Astrocyte (in vitro differentiated cells and primary cell): ENCODE measurements at regions not wholly inside any gene's neighbourhood (a gene's known extent, or its start where the extent isn't known, plus 50 kb on each side); places are given as distances from the start of the nearest gene placed in this dataset.

Source experiments
- EZH2 ChIP-seq: IDR thresholded peaks from 2 replicates; pipeline ENCODE4 v1.6.1; 2012; ENCODE audit warnings: mild to moderate bottlenecking, low read length, inconsistent platforms; ENCODE audit not compliant: insufficient read depth
- TF ChIP-seq, protein P1 (sequence below): IDR thresholded peaks from 2 replicates; pipeline ENCODE4 v1.5.1; 2011; ENCODE audit warnings: low read depth, mild to moderate bottlenecking, inconsistent platforms, low read length, moderate library complexity; ENCODE audit not compliant: insufficient read depth

- TF ChIP-seq, protein P1, sequence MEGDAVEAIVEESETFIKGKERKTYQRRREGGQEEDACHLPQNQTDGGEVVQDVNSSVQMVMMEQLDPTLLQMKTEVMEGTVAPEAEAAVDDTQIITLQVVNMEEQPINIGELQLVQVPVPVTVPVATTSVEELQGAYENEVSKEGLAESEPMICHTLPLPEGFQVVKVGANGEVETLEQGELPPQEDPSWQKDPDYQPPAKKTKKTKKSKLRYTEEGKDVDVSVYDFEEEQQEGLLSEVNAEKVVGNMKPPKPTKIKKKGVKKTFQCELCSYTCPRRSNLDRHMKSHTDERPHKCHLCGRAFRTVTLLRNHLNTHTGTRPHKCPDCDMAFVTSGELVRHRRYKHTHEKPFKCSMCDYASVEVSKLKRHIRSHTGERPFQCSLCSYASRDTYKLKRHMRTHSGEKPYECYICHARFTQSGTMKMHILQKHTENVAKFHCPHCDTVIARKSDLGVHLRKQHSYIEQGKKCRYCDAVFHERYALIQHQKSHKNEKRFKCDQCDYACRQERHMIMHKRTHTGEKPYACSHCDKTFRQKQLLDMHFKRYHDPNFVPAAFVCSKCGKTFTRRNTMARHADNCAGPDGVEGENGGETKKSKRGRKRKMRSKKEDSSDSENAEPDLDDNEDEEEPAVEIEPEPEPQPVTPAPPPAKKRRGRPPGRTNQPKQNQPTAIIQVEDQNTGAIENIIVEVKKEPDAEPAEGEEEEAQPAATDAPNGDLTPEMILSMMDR = no peak
- TF ChIP-seq EZH2 = no peak
Measured at GRCh38 chr15:70566989-70567388, 196.4 kb downstream of the UACA start.
